CD4-positive, alpha-beta T cell treated with Interferon alpha-2 for 1 hour (primary cell): ENCODE measurements at regions not wholly inside any gene's neighbourhood (a gene's known extent, or its start where the extent isn't known, plus 50 kb on each side); places are given as distances from the start of the nearest gene placed in this dataset.
A peak's percentile ranks its signal among the peaks of the same experiment; 100 is the strongest.

Experiments used
- DNase-seq, 2 donors: peaks; one replicate each; pipeline ENCODE4 v3.0.0-alpha.2; 2020 to 2022

DNA sequence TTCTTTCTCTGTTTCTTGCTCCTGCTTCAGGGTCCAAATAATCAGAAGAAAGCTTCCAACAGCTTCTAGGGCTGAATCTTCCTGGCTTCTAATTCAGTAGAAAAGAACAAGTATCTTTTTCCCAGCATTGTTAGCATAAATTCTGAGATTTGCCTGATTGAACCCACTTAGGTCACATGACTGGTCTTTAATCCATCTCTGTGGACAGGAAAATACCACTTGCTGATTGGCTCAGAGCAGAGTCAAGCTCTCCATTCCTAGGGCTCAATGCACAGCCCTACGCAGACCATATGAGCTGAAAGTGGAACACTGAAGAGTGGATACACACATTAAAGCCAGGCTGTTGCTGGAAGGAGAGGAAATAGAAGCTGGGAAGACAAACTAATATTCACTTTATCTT lies 99.6 kb upstream of the RPL34 start:
- DNase-seq, result no peak

DNA sequence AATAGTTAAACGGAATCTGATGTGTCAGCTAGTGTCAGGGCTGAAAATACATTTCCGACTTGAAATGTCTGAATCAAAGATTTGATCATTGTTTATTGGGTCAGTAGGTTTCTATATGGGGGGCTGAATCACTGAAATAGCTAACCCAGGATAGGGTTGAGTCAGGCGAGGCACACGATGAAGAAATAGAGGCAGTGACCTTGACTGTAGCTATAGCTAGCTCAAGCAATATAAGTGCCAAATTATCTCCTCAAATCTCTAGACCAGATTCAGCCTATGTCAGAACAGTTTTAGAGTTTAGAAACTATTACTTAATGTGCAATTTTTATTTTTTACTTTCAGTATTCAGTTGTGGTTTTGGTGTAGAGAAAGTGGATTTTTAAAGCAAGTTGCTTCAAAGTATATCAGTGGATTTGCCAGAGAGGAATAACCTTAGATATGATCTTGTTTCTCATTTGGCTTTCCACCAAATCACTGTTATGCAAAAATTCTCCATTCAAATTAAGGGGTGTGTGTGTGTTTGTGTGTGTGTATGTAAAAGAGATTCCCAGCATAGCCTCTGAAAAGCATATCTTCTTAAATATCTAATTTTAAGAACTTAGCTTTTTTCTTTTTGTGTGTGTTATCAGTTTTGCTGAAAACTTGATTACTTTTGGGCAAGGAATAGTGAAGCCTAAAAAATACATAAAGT lies 100.3 kb upstream of the RPL34 start:
- no peak for DNase-seq

DNA sequence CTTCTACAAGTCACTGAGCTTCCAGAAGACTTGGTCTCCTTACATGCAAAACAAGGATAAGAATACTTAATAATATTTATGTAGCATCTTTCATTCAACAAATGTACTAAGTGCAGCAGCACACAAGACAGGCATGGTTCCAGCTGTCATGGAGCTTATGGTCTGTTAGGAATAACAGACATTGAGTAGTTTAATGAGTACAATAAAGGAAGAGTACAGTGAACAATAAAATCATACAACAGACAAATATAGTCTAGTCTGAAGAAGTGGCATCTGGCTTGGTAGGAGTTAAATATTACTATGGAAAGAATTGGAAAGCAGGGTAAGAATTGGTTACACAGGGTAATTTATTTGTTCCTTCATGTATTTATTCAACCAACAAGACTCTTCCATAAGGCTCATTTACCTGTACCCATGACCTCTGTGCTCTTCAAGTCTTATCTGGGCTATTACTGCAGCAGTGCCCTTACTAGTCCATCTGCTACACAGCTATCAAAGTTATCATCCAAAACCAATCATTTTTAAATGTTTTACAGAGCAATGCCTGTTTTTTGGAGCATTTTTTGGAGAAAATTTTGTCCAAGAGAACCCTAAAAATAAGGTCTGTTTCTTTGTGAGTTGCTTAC lies 101.1 kb upstream of the RPL34 start:
- no peak for DNase-seq

DNA sequence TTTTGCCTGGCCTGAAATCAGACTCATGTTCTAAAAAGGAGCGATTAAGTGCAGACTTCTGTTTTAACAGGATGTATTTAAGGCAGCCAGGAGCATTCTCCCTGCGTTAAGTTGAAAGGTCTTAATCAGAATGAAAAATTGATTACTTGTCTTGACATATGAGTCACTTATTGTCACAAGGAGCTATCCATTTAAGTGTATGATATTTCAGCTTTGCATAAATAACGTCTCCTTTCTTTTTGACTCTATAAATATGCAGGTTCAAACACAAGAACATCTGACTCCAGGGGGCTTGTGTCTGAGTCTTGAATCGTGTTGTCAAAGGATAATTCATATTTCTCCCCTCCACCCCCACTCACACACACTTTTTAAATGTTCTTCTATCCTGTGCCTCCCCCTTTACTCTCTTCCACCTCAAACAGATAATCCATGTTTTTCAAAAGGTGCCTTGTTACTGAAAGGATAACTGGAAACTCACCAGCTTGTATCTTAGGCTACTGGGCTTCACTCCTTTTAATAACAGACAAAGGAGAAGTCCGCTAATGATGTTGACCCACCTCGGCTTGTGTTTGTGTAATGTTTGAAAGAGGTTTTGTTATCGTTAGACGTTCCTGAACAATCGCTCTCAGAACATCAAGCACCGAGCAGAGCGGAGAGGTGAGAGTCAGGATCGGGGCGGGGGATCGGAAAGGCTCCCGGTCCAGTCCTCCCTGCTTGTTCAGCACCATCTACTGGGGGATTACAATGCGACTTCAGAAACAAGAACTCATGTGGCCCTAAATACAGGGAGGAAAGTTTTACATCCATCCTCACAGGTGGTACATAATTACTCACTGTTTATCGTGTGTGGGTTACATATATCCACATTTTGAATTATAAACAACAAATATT lies 107.5 kb upstream of the RPL34 start:
- peak; percentile 44 to 47 for DNase-seq

DNA sequence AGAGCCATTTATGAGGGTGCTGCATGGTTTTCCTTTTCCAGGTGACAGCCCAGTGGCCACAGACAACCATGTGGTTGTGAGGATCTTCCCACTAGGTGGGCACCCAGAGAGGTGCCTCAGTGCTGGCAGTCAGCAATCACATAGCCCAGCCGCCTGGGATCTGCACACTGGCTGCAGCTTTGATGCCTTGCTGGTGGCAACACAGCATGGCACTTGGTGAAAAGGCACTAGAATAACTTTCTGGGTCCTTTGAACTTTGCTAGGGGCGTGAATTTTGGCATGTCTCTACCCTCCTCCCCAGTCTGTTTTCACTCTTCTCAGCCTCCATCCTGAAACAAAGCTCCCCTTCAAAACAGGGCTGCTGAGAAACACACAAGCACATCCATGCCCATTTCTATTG lies 108.8 kb upstream of the RPL34 start:
- DNase-seq, result no peak

DNA sequence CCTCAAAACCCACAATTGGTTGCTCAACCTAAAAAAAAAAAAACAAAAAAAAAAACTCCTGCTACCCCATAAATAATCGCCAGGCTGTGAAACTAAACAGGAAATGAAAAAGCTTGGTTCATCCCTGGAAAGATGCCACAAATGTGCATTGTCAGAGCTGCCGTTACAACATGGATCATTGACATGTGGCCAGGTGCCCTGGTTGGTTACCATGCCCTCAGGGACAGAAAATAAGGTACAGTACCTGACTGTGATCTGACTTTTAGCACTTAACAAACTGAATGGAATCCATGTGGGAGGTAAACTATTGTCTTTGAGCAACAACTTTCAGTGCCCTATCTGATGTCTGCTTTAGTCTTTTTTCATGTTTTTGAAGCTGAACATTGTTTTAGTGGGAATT lies 118.0 kb upstream of the RPL34 start:
- no peak for DNase-seq

DNA sequence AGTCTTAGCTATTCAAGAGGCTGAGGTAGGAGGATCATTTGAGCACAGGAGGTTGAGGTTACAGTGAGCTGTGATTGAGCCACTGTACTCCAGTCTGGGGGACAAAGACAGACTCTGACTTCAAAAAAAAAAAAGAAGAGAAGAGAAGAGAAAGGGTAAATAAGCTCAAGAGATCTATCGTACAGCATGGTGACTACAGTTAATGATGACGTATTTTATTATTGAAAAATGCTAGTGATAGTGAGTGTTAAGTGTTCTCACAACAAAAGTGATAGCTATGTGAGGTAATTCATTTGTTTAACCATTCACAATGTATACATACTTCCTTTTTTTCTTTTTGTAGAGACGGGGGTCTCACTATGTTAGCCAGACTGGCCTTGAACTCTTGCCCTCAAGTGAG lies 121.5 kb upstream of the RPL34 start:
- DNase-seq, result no peak

DNA sequence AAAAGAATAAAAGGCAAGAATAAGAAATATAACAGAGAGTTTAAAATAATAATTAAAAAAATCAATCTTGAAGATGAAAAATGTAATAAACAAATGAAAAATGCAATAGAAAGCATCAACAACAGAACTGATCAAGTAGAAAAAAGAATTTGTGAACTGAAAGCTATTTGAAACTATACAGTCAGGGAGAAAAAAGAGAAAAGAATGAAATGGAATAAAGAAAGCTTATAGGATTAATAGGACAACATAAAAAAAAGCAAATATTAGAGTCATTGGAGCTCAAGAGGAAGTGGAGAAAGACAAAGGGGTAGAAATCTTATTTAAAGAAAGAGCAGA lies 126.8 kb upstream of the RPL34 start:
- DNase-seq, result no peak

DNA sequence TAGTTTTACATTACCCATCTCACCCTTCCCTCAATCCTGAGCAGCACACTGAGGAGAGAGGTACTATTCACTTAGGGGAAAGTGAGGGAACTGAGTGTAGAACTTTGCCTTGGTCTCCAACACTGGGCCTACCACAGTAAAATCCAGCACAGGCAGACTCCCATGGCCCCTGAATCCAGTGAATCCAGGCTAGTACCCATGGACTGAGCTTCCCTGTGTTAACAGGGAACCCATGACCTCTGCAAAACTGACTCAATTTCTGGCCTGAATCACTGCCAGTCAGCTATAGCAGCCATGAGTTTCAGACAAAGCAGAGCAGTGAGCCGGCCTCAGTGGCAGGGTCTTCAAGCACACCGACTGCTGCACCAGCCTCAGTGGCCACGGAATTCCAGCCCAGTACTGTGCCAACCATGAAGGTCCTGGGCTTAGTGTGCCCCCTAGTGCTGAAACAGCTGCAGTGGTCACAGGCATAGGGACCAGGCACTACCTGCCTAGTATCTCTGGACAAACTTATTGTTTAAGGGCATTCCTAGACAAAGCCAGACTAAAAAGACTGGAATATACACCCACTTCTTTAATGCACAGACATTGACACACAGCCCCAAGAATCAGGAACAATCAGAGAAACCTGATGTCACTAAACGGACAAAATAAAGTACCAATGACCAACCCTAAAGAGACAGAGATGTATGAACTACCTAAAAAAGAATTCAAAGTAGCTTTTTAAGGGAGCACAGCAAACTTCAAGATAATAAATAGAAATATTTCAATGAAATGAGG lies 127.4 kb upstream of the RPL34 start:
- peak in 1 of 2 donors; percentile 47 for DNase-seq

DNA sequence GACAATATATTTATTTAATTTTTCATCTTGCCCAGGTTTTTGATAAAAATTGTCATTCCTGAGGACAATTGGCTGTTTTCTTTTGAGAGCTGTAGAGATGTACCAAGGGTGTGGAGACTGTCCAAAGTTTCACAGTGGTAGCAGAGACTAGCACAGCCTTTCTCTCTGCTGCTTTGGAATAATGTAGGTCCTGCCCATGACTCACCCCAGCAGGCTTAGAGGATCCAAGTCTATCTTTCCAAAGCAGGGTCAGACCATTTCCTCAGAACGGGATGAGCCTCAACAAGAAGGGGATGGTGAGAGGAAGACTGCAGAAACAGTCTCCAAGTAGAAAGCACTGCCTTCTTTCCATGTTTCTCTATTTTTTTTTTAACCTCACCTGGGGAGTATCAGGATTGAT lies 131.5 kb upstream of the RPL34 start:
- no peak for DNase-seq

DNA sequence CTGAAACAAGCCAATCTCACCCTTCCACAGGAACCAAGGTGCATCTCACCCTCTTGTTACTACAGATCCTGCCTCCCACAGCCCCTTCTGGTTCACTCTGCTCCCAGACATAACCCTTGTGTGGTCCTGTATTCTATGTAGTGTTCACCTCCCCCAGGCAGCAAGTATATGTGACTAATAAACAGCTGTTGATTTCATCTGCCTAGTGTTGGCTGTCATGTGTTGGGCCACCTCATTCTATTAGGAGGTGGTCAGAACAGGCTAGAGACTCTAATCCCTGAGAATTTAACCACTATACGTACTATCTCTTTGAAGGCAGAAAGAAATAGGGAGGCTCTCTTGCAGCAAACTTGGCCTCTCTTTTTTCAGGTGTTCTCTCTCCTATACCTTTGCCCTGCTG lies 134.3 kb upstream of the RPL34 start:
- DNase-seq, result no peak

DNA sequence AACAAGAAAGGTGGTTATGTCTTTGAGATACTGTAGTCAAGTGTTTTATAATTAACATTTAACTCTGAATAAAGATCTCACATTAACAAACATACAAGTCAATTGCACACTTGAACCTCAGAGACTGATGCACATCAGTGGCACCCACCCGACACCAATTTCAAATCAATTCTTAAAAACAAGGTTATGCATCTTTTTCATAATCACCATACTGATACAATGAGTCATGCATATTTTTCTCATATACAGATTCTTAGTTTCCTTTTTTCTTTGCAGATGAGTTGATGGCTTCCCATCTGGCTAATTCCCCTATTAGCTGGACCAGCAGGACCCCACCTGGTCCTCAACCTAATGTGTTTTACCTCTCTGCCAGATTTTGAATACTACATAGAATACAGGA lies 136.2 kb upstream of the RPL34 start:
- DNase-seq, result no peak

DNA sequence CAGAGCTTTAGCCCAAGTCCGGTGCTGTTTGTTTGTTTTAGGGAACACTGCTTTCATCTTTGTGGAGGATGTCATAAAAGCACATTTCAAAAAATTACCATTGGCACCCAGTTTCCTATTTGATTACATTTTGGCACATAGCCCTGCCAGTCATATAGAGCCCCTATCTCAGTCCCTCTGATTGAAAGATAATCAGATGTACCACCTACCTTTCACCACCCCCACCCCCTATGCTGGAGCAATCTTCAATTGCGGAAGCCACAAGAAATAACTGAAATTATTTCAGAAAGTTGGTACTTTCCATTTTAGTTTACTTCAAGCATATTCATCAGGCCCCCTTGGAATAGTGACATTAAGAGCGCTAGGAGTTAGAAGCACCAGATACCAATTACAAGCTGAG lies 136.7 kb upstream of the RPL34 start:
- DNase-seq, result no peak

DNA sequence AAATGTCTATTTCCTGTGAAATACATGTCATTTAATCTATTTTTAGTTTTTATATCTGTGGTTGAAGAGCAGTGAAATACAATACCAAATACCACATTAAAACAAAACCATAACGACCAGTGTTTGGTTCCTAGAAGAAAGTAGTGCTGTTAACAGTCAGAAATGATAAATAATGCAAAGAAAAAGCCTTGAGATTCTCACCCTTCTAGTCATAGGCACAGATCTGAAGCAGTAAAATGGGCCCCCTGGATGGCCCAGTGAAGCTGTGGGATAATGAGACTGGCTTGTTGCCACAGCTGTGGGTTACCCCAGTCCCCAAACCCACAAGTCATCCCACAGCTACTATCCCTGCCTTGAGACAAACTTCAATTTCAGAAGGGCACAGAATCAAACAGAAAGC lies 137.3 kb upstream of the RPL34 start:
- peak; percentile 11 to 49 for DNase-seq

DNA sequence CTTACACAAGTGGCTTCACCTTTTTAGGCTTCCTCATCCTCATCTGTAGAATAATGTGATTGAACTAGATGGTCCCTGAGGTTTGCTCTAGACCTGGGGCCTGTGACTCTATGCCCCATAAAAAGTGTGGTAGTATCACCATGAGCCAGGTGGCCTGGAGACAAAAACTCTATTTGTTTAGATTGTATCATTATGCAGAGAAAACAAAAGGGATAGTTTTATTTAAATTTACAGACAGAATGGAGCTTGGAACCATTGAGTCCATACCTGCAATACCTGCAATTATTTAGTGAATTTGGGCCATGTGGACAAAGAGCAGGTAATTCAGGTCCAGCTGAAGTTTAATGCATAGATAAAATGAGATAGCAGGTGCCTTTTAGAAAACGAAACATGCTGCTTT lies 139.5 kb upstream of the RPL34 start:
- DNase-seq, result no peak

DNA sequence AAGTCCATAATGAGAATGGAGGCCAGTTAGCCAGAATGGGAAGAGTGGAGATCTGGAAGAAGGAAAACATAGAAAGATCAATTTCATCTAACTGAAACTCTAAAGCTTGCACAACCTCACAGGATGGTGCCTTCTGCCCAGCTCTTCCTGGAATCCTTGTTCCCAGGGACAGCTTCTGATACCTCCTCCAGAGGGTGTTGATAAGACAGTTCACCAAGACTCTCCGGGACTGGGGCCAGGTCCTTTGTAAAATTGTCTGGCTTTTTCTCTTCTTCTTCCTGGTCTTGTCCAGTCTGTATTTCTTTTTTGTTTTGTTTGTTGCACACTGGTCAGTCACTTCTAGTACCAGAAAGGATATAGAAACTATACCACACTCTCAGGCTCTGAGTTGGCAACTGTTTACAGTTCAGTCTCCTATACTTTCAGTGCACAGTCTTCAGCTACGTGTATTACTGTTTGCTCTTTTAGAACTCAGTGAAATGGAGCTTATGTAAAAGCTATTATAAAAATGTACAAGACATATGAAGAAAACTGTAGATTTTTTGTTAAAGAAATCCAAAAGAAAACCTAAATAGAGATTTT lies 142.8 kb upstream of the RPL34 start:
- no peak for DNase-seq

DNA sequence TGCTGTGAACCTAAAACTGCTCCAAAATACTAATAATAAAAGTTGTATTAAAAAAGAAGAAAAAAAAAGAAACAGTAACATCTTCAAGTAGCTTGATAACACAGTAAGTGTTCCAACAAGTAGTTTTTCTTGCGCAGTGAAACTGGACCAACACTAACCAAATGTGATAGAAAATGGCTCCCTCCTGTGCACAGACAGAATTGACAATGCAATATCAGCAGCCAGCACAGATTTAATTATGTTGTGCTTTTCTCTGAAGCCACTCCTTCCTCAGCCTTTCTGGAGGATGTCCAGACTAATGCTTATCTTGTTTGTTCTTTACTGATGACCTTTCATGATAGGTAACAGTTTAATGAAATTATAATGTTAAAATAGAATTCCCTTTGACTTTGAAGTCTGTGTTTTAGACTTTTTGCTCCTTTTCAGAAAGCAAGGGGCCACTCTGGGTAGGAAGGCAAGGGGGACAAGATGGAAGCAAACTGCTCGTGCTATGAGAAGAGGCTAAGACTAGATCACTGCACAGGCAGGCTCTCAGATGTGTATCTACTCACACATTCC lies 147.1 kb upstream of the RPL34 start:
- peak in 1 of 2 donors; percentile 23 for DNase-seq

DNA sequence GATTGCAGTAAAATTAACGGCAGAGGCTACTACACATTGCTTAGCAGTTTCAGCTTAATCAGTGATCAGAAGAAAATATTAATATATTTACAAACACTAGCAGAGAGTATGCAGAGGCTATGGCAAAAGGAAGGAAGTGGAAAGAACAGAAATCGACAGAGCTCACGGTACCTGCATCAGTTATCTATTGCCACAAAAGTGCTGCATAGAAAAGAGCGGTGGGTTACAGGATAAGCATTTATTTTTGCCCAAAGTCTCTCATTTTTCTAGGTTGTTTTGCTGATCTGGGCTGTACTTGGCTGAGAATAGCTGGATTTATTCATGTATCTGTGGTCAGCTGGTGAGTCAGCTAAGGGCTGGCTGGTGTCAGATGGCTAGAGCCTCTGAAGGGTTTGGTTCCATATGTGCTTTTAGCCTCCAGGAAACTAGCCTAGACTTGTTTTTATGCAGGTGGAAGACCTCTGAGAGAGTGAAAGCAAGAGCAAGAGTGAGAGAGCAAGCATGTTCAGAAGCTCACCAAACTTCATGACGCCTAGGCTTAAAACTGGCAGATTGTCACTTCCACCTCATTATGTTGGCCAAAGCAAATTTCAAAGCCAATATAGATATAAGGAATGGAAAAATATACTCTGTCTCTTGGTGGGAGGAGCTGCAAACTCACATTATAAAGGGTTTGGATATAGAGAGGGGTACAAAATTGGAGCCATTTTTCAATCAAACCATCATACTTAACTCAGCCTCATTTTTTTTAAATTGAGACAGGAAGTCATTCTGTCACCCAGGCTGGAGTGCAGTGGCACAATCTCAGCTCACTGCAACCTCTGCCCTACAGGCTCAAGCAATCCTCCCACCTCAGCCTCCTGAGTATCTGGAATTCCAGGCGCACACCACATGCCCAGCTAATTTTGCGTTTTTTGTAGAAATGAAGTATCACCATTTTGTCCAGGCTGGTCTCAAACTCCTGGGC lies 153.2 kb upstream of the RPL34 start:
- peak in 1 of 2 donors; percentile 18 for DNase-seq

DNA sequence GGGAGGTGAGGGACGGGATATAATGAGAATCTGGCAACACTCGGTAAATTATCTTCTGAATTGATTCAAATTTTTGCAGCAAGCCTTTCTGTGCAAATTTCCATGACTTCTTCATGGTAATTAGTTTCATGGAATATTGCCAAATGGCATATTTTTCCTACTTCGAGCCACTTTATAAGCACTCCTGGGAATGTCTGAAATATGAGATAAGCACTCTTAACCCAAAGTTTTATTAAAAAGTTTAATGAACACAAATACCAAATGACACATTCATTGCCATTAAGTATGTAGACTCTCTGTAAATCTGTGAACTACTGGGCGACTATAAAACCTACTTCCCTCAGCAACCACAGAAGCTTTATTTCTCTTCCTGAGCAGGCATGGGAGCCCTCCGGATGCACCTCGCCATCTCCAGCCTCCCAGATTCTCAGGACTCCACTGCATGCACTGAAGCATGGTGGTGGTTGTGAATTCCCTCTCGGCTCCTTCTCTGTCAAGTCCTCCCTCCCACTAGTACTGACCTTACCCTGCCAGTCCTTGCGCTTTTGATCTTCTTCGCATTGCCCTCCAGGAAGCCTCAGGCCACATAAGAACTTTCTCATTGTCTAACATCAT lies 154.4 kb upstream of the RPL34 start:
- DNase-seq, result no peak

DNA sequence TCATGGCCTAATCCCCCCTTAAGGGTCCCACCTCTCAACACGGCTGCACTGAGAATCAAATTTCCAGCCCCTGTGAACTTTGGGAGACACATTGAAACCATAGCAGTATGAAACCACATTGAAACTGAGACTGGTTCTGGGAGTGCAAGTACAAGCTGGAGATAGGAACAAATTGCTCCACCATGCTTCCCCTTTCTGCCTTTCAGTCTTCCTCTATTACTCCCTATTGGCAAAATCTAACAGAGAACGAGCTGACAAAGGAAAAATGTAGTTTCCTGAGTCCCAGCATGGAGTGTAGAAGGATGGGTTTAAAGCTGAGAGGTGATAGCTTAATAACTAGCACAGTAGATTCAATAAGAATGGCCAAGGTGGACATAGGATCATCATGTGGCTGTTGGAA lies 161.7 kb upstream of the RPL34 start:
- DNase-seq, result no peak

DNA sequence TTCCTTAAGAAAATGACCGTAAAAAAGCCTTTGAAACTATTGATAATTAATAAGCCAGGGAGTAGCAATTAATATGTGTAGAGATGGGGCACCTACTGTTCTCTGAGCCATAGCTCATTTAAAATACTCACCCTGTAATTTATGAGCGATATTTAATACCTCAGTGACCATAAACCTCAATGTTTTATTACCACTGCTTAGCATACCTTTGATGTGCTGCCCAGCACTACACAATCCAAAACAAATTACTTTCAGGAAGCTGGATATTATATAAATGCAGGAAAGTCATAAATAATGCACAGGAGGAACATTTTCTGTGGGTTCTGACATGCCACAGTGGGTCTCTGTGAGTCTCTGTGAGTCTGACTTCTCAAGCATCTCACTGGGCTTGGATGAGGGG lies 166.1 kb upstream of the RPL34 start:
- DNase-seq, result no peak
